H7 (cell line): ENCODE measurements at regions not wholly inside any gene's neighbourhood (a gene's known extent, or its start where the extent isn't known, plus 50 kb on each side); places are given as distances from the start of the nearest gene placed in this dataset.

ENCODE experiments used
- DNase-seq: peaks from one replicate; pipeline ENCODE4 v3.0.0; 2012
- H3K27me3 ChIP-seq: 2 replicates; pipeline ENCODE4 v1.6.0; 2011; ENCODE audit warnings: mild to moderate bottlenecking, low read length; ENCODE audit not compliant: control insufficient read depth, insufficient read depth
- H3K36me3 ChIP-seq: replicated peaks from 2 replicates; pipeline ENCODE4 v1.5.1; 2011; ENCODE audit warnings: low read length; ENCODE audit not compliant: control insufficient read depth, insufficient read depth
- H3K4me3 ChIP-seq: 2 replicates; pipeline ENCODE4 v1.5.1; 2011; ENCODE audit warnings: low read depth, mild to moderate bottlenecking, control low read depth, low read length, moderate library complexity; ENCODE audit not compliant: insufficient read depth

- no peaks in the 10 kb centered on the region for H3K36me3 ChIP-seq
- no peak overlapping the region for H3K4me3 ChIP-seq
- H3K27me3 ChIP-seq: no peaks in the 10 kb centered on the region
- DNase-seq: no peak
These were observed 138.3 kb downstream of the BASP1 start for GRCh38 chr5:17355586-17356346.

- DNase-seq: no peak
- H3K27me3 ChIP-seq: no peaks in the 10 kb centered on the region
- no peaks in the 10 kb centered on the region for H3K36me3 ChIP-seq
- H3K4me3 ChIP-seq: no peak overlapping the region
These were observed 139.1 kb downstream of the BASP1 start for GRCh38 chr5:17356551-17356950.

- no peak for DNase-seq
- Histone ChIP-seq H3K27me3 (no peaks in the 10 kb centered on the region), H3K4me3 (no peak overlapping the region), H3K36me3 (no peaks in the 10 kb centered on the region)
These were observed 140.1 kb downstream of the BASP1 start for GRCh38 chr5:17357504-17357903.

- DNase-seq: no peak
- Histone ChIP-seq H3K36me3 (no peaks in the 10 kb centered on the region), H3K4me3 (no peak overlapping the region), H3K27me3 (no peaks in the 10 kb centered on the region)
These were observed 140.0 kb upstream of the TAF11L2 start for GRCh38 chr5:17358031-17358430.

GRCh38 chr5:17359451-17360011, 138.5 kb upstream of the TAF11L2 start:
- Histone ChIP-seq H3K27me3 (no peaks in the 10 kb centered on the region), H3K36me3 (no peaks in the 10 kb centered on the region), H3K4me3 (no peak overlapping the region)
- DNase-seq: no peak

GRCh38 chr5:17360879-17361278, 137.2 kb upstream of the TAF11L2 start:
- H3K36me3 ChIP-seq: no peaks in the 10 kb centered on the region
- DNase-seq: no peak
- H3K4me3 ChIP-seq: no peak overlapping the region
- no peaks in the 10 kb centered on the region for H3K27me3 ChIP-seq

- H3K36me3 ChIP-seq: no peaks in the 10 kb centered on the region
- DNase-seq: no peak
- no peaks in the 10 kb centered on the region for H3K27me3 ChIP-seq
- H3K4me3 ChIP-seq: no peak overlapping the region
These were observed 136.7 kb upstream of the TAF11L2 start for GRCh38 chr5:17361331-17361730.

GRCh38 chr5:17364987-17365810, 132.8 kb upstream of the TAF11L2 start:
- no peaks in the 10 kb centered on the region for H3K36me3 ChIP-seq
- DNase-seq: no peak
- H3K27me3 ChIP-seq: no peaks in the 10 kb centered on the region

GRCh38 chr5:17365811-17366138, 132.3 kb upstream of the TAF11L2 start:
- no peak overlapping the region for H3K4me3 ChIP-seq
- H3K27me3 ChIP-seq: no peaks in the 10 kb centered on the region
- DNase-seq: no peak
- no peaks in the 10 kb centered on the region for H3K36me3 ChIP-seq

More at GRCh38 chr5:17364987-17365810, 132.8 kb upstream of the TAF11L2 start:
- no peak overlapping the region for H3K4me3 ChIP-seq

GRCh38 chr5:17367256-17367840, 130.7 kb upstream of the TAF11L2 start:
- no peak for DNase-seq

GRCh38 chr5:17370651-17371050, 127.4 kb upstream of the TAF11L2 start:
- H3K36me3 ChIP-seq: no peaks in the 10 kb centered on the region
- no peak for DNase-seq

More at GRCh38 chr5:17367256-17367840, 130.7 kb upstream of the TAF11L2 start:
- H3K27me3 ChIP-seq: no peaks in the 10 kb centered on the region
- H3K4me3 ChIP-seq: no peak overlapping the region
- H3K36me3 ChIP-seq: no peaks in the 10 kb centered on the region

GRCh38 chr5:17373406-17373805, 124.6 kb upstream of the TAF11L2 start:
- no peak for DNase-seq
- Histone ChIP-seq H3K36me3 (no peaks in the 10 kb centered on the region), H3K4me3 (no peak overlapping the region), H3K27me3 (no peaks in the 10 kb centered on the region)

More at GRCh38 chr5:17370651-17371050, 127.4 kb upstream of the TAF11L2 start:
- Histone ChIP-seq H3K27me3 (no peaks in the 10 kb centered on the region), H3K4me3 (no peak overlapping the region)

GRCh38 chr5:17373814-17374556, 124.0 kb upstream of the TAF11L2 start:
- H3K4me3 ChIP-seq: no peak overlapping the region
- H3K36me3 ChIP-seq: no peaks in the 10 kb centered on the region
- H3K27me3 ChIP-seq: no peaks in the 10 kb centered on the region
- no peak for DNase-seq
